ENCODE measurements at regions not wholly inside any gene's neighbourhood (a gene's known extent, or its start where the extent isn't known, plus 50 kb on each side); places are given as distances from the start of the nearest gene placed in this dataset.

- intact Hi-C loops (cut with DNase I; ENCODE audit: low total_unique reads) = no loop called here
- H3K27ac ChIP-seq = no peak overlapping the region
- no peaks in the 10 kb centered on the region for H3K27me3 ChIP-seq
- no peaks in the 10 kb centered on the region for H3K4me1 ChIP-seq
- no peaks in the 10 kb centered on the region for H3K9me3 ChIP-seq
- TF ChIP-seq POLR2AphosphoS5 (IDR thresholded peaks at IDR 0.05) (no peak), CTCF (IDR thresholded peaks at IDR 0.05) (no peak), POLR2A (IDR thresholded peaks at IDR 0.05) (no peak), EP300 (IDR thresholded peaks at IDR 0.05) (no peak)
- 60 to 68% (median 63%) methylated on average over 6 of the region's 6 CpGs for WGBS, 5 donors
- no peak overlapping the region for H3K4me3 ChIP-seq
- no peaks in the 10 kb centered on the region for H3K36me3 ChIP-seq
- no peak for DNase-seq
These were observed 108.6 kb downstream of the VIP start for GRCh38 chr6:152859225-152859624.

DNA sequence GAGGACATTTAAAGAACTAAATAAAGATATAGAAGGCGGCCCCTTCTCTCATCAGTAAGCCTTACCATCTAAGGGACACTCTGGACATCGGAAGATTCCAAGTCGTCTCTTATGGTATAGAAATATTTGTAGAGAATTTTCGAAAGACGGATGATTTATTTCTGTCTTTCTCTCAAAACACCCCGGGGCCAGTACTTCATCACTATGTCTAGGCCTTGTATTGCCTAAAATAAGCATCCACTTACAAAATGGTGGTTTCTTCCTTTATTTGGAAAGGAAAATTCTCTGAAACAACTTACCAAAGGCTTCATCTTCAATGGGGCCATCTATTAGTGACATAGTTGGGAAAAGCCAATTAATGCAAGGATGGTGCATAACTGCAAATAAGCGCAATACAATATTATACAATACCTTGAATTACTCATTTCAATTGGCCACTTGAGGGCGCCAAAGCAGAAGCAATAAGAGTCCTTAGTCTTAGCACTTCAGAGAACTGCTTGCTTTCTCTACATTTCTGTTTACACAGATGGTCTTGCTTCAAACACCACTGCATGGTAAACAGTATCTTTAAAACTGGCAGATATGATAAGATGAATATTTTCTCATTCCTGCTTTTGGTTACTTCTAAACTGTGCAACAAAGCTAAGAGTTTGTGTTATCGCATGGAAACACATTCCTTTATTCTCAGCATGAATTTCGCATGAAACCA, 113.2 kb downstream of the VIP start:
- H3K4me3 ChIP-seq = no peak overlapping the region
- intact Hi-C loops (cut with DNase I; ENCODE audit: low total_unique reads) = loop anchor here (10.0 kb wide), 1 partner anchor 161 kb away; no protein-coding TSS in a partner anchor
- H3K9me3 ChIP-seq = no peaks in the 10 kb centered on the region
- peak; percentile 63 to 85 for DNase-seq
- no peak overlapping the region for H3K27ac ChIP-seq
- no peaks in the 10 kb centered on the region for H3K4me1 ChIP-seq
- no peaks in the 10 kb centered on the region for H3K27me3 ChIP-seq
- TF ChIP-seq POLR2AphosphoS5 (IDR thresholded peaks at IDR 0.05) (no peak), CTCF (IDR thresholded peaks at IDR 0.05) (peak in 5 of 7 experiments; percentile 22 to 66 (median 39))
- 58 to 63% (median 59%) methylated on average over 10 of the region's 10 CpGs for WGBS, 5 donors
- no peaks in the 10 kb centered on the region for H3K36me3 ChIP-seq

DNA sequence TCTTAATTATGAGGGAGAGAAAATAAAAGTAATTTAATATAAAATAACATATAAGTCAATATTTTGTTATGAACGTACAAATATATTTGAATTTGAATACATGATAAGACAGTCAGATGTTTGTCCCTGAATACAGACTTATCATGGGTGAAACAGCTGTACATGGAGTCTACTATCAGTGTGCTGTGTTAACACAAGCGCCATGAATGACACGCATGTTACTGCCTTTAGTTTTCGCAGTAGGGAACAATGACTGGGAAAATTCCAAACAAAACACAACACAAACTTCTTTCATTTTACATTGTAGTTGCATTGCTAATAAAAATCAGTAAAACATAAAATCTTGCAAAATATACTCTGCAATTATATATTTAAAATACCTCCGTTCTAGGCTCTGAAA, 108.6 kb downstream of the FBXO5 start:
- Histone ChIP-seq H3K4me1 (no peaks in the 10 kb centered on the region), H3K9me3 (no peaks in the 10 kb centered on the region), H3K4me3 (no peak overlapping the region), H3K27ac (no peak overlapping the region), H3K36me3 (no peaks in the 10 kb centered on the region), H3K27me3 (no peaks in the 10 kb centered on the region)
- TF ChIP-seq CTCF (IDR thresholded peaks at IDR 0.05) = no peak
- TF ChIP-seq EP300 (IDR thresholded peaks at IDR 0.05) = no peak
- no peak for TF ChIP-seq POLR2A (IDR thresholded peaks at IDR 0.05)
- no peak for TF ChIP-seq POLR2AphosphoS5 (IDR thresholded peaks at IDR 0.05)
- DNase-seq = no peak
- 65 to 92% (median 81%) methylated on average over 5 of the region's 5 CpGs for WGBS, 5 donors
- intact Hi-C loops (cut with DNase I; ENCODE audit: low total_unique reads) = no loop called here

DNA sequence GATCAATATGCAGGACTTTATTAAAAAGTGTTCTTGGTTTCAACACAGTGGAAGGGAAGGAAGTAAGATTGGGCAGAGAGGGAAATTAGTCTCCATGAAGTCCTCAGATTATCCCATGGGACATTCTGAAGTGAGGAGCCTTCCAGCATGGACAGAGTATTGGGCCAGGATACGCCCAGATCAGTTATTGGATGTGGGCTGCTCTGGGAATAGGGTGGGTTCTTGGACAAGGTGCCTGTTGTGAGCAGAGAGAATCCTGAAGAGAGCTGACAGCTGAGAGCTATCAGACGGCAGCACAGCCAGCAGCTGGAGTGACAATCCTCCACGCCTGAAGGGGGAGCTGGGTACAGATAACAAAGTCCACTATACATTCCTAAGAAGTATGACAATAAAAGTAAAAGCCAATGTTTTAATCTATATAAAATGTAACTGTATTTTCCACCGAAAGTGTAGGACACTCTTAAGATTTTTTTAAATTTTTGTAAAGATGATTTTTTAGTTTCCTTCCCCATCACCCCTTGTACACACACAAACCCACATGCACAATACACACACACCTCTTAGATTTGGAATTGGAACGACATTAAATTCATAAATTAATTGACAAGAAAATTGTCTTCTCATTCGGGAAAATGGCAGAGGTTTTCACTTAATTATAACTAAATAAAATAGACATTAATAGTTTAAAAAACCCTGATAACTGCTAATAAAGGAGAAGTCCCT, 107.8 kb downstream of the FBXO5 start:
- no peak for DNase-seq
- Histone ChIP-seq H3K27ac (no peak overlapping the region), H3K4me1 (no peaks in the 10 kb centered on the region), H3K27me3 (no peaks in the 10 kb centered on the region), H3K4me3 (no peak overlapping the region), H3K36me3 (no peaks in the 10 kb centered on the region), H3K9me3 (peaks cover 0 to 6% (median 0%) of the 10 kb centered on the region in 4 donors)
- no peak for TF ChIP-seq EP300 (IDR thresholded peaks at IDR 0.05)
- TF ChIP-seq POLR2AphosphoS5 (IDR thresholded peaks at IDR 0.05) = no peak
- no peak for TF ChIP-seq POLR2A (IDR thresholded peaks at IDR 0.05)
- TF ChIP-seq CTCF (IDR thresholded peaks at IDR 0.05) = no peak
- 45 to 60% (median 57%) methylated on average over 6 of the region's 6 CpGs for WGBS, 5 donors
- intact Hi-C loops (cut with DNase I; ENCODE audit: low total_unique reads) = no loop called here
